ENCODE measurements at regions not wholly inside any gene's neighbourhood (a gene's known extent, or its start where the extent isn't known, plus 50 kb on each side); places are given as distances from the start of the nearest gene placed in this dataset.

- H3K79me2 ChIP-seq (ENCODE audit: low read length), result no peaks in the 10 kb centered on the region
- H3F3A ChIP-seq (ENCODE audit: low read length, unreplicated experiment), result no peaks in the 10 kb centered on the region
- no peak for TF ChIP-seq CTCF (conservative IDR thresholded peaks at IDR 0.05; ENCODE audit: low read depth, low read length)
- no peak for DNase-seq
- H3K36me3 ChIP-seq (ENCODE audit: low read depth, low read length), result no peaks in the 10 kb centered on the region
- H3K9ac ChIP-seq (ENCODE audit: low read length), result no peak overlapping the region
- H3K27ac ChIP-seq (ENCODE audit: low read length), result no peak overlapping the region
- no peak overlapping the region for H2AFZ ChIP-seq (ENCODE audit: low read length)
- H3K9me2 ChIP-seq (replicated peaks; ENCODE audit: low read length), result no peaks in the 10 kb centered on the region
- ChIA-PET POLR2A (ENCODE audit: unreplicated experiment) (no interaction called here), CTCF (no interaction called here)
- H3K4me2 ChIP-seq (ENCODE audit: low read length), result no peak overlapping the region
- no peak overlapping the region for H3K4me3 ChIP-seq (ENCODE audit: low read length)
- ATAC-seq, result no peak
- no peaks in the 10 kb centered on the region for H3K27me3 ChIP-seq (ENCODE audit: low read length)
- BruUV-seq (replicated peaks), result no TSS peak
- intact Hi-C loops (cut with micrococcal nuclease), result no loop called here
- H4K20me1 ChIP-seq (ENCODE audit: low read length), result no peaks in the 10 kb centered on the region
- 0 out of 2 replicates have a peak, but pooled peaks cover 4% of the 10 kb centered on the region for H3K9me3 ChIP-seq (ENCODE audit: low read length)
- no peaks in the 10 kb centered on the region for H3K4me1 ChIP-seq (ENCODE audit: insufficient read depth, low read length)
These were observed 697.5 kb upstream of the RAB6C start for GRCh38 chr2:129281791-129282530.

GRCh38 chr2:129285012-129285411 lies 694.5 kb upstream of the RAB6C start:
- CTCF ChIA-PET, result no interaction called here
- H3K4me2 ChIP-seq (ENCODE audit: low read length), result no peak overlapping the region
- BruUV-seq (replicated peaks), result no TSS peak
- POLR2A ChIA-PET (ENCODE audit: unreplicated experiment), result no interaction called here
- no peaks in the 10 kb centered on the region for H3F3A ChIP-seq (ENCODE audit: low read length, unreplicated experiment)
- H4K20me1 ChIP-seq (ENCODE audit: low read length), result no peaks in the 10 kb centered on the region
- intact Hi-C loops (cut with micrococcal nuclease), result no loop called here
- H3K9ac ChIP-seq (ENCODE audit: low read length), result no peak overlapping the region
- no peak overlapping the region for H2AFZ ChIP-seq (ENCODE audit: low read length)
- H3K4me1 ChIP-seq (ENCODE audit: insufficient read depth, low read length), result no peaks in the 10 kb centered on the region
- no peak overlapping the region for H3K27ac ChIP-seq (ENCODE audit: low read length)
- no peak overlapping the region for H3K4me3 ChIP-seq (ENCODE audit: low read length)
- DNase-seq (no peak), ATAC-seq (no peak)
- H3K9me3 ChIP-seq (ENCODE audit: low read length), result 0 out of 2 replicates have a peak, but pooled peaks cover 4% of the 10 kb centered on the region
- H3K79me2 ChIP-seq (ENCODE audit: low read length), result no peaks in the 10 kb centered on the region
- H3K36me3 ChIP-seq (ENCODE audit: low read depth, low read length), result no peaks in the 10 kb centered on the region
- H3K27me3 ChIP-seq (ENCODE audit: low read length), result no peaks in the 10 kb centered on the region
- no peaks in the 10 kb centered on the region for H3K9me2 ChIP-seq (replicated peaks; ENCODE audit: low read length)
- TF ChIP-seq EZH2 (IDR thresholded peaks at IDR 0.05; ENCODE audit: low read length, unreplicated experiment), result no peak
- no peak for TF ChIP-seq CTCF (conservative IDR thresholded peaks at IDR 0.05; ENCODE audit: low read depth, low read length)
- TF ChIP-seq EZH2phosphoT487 (IDR thresholded peaks at IDR 0.05; ENCODE audit: borderline replicate concordance, low read length), result no peak

- H3K9me2 ChIP-seq (replicated peaks; ENCODE audit: low read length), result no peaks in the 10 kb centered on the region
- intact Hi-C loops (cut with micrococcal nuclease), result no loop called here
- DNase-seq (no peak), ATAC-seq (no peak)
- H3K27ac ChIP-seq (ENCODE audit: low read length), result no peak overlapping the region
- no peak overlapping the region for H3K4me3 ChIP-seq (ENCODE audit: low read length)
- H3K9me3 ChIP-seq (ENCODE audit: low read length), result no peaks in the 10 kb centered on the region
- no peaks in the 10 kb centered on the region for H3K4me1 ChIP-seq (ENCODE audit: insufficient read depth, low read length)
- no peaks in the 10 kb centered on the region for H3K27me3 ChIP-seq (ENCODE audit: low read length)
- no peaks in the 10 kb centered on the region; the same call in 1 of the 2 replicates for H3K36me3 ChIP-seq (ENCODE audit: low read depth, low read length)
- no TSS peak for BruUV-seq (replicated peaks)
- no peaks in the 10 kb centered on the region for H4K20me1 ChIP-seq (ENCODE audit: low read length)
- H3F3A ChIP-seq (ENCODE audit: low read length, unreplicated experiment), result no peaks in the 10 kb centered on the region
- TF ChIP-seq EZH2phosphoT487 (IDR thresholded peaks at IDR 0.05; ENCODE audit: borderline replicate concordance, low read length), result no peak
- no peak for TF ChIP-seq EZH2 (IDR thresholded peaks at IDR 0.05; ENCODE audit: low read length, unreplicated experiment)
- no peak for TF ChIP-seq CTCF (conservative IDR thresholded peaks at IDR 0.05; ENCODE audit: low read depth, low read length)
- CTCF ChIA-PET, result no interaction called here
- POLR2A ChIA-PET (ENCODE audit: unreplicated experiment), result no interaction called here
- H3K79me2 ChIP-seq (ENCODE audit: low read length), result no peaks in the 10 kb centered on the region
- H3K4me2 ChIP-seq (ENCODE audit: low read length), result no peak overlapping the region
- H2AFZ ChIP-seq (ENCODE audit: low read length), result no peak overlapping the region
- no peak overlapping the region for H3K9ac ChIP-seq (ENCODE audit: low read length)
These were observed 686.1 kb upstream of the RAB6C start for GRCh38 chr2:129293326-129293725.
